ENCODE measurements at regions not wholly inside any gene's neighbourhood (a gene's known extent, or its start where the extent isn't known, plus 50 kb on each side); places are given as distances from the start of the nearest gene placed in this dataset.

DNA sequence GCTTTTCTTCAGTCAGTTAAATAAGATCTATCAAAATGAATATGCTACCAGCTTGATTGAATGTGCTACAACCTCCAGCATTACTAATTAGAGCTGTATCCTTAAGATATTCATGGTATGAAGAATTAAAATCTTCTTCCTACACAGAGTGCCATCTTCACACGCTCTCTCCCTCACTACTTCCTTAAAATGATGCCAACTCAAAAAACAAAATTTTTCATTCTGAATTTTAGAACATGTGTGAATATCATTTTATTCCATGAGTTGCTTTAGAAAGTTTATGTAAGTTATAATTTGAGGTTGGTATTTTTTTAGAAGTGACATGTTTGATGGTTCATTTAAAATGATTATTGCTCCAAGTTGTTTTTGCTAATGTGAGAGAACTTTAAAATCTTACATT lies 407.5 kb upstream of the CELF2 start:
- no peak for DNase-seq (ENCODE audit: extremely low read depth in 1 of 2, low read depth in 1 of 2)

- no peak for DNase-seq (ENCODE audit: extremely low read depth in 1 of 2, low read depth in 1 of 2)
Measured at GRCh38 chr10:10612151-10612550, 405.5 kb upstream of the CELF2 start.

- no peak for DNase-seq (ENCODE audit: extremely low read depth in 1 of 2, low read depth in 1 of 2)
Measured at GRCh38 chr10:10613656-10614244, 403.9 kb upstream of the CELF2 start.

GRCh38 chr10:10617686-10618085 lies 400.0 kb upstream of the CELF2 start:
- no peak for DNase-seq (ENCODE audit: extremely low read depth in 1 of 2, low read depth in 1 of 2)

- DNase-seq (ENCODE audit: extremely low read depth in 1 of 2, low read depth in 1 of 2), result no peak
Measured at GRCh38 chr10:10618139-10618538, 399.5 kb upstream of the CELF2 start.

DNA sequence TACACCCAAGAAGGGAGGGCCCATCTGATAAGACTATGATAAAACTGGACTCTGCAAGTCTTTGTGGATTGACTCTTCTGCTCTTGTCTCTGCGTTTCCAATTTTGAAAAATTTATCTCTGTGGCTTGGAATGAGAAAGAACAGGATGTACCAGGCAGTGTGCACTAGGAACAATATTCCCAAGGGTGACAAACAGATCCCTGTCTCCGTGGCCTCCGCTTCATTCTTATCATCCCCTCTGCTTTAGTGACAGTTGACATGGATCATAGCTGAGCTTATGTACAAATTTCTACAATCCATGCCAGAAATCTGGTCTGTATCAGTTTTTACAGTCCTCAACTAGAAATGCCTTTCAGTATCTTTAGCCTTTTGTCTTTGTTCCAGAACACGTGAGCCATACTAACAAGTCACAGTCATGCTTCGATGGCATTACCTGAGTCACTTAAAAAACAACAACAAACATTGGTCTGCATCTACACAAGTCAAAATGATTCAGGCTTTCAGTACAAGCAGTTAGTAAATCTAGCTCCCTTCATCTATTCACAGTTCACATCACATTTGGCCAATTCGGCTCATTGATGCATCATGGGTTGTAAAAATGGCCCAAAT lies 393.6 kb upstream of the CELF2 start:
- no peak for DNase-seq (ENCODE audit: extremely low read depth in 1 of 2, low read depth in 1 of 2)

DNA sequence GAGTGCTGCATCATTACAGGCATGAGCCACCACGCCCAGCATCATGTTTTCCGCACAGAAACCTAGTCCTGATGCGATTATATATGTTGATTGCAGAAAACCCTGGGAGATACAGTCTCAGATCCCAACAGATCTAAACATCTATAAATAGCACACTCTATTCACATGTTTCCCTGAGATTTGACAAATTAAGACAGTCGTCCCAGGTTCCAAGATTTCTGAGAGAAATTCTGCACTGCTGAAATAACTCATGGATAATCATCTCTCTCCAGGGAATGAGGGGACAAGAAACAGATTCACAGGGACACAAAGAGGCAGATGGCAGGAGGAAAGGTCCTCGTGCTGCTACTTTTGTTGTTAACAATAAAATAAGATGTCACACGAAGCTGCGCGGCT lies 393.1 kb upstream of the CELF2 start:
- no peak for DNase-seq (ENCODE audit: extremely low read depth in 1 of 2, low read depth in 1 of 2)

- DNase-seq (ENCODE audit: extremely low read depth in 1 of 2, low read depth in 1 of 2), result no peak
Measured at GRCh38 chr10:10625491-10625890, 392.2 kb upstream of the CELF2 start.

DNA sequence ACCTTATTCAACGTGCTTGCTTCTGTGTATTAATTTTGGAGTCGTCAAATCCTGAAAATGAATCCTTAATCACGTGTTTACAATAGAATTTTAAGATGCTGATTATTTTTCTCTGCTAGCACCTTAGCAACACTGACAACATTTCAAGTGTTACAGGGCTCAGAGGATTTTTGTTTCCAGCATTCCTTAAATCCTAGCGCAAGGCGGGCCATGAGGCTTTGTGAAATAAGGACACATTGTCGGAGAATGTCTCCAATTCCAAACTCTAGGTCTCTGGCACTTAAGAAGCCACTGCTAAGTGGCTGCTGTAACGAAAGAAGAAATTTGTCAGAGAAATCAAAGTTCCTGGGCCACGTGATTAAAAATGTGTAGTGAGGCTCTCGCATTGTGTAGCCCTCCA lies 390.9 kb upstream of the CELF2 start:
- DNase-seq (ENCODE audit: extremely low read depth in 1 of 2, low read depth in 1 of 2), result no peak

GRCh38 chr10:10627414-10627813 lies 390.3 kb upstream of the CELF2 start:
- no peak for DNase-seq (ENCODE audit: extremely low read depth in 1 of 2, low read depth in 1 of 2)

- DNase-seq (ENCODE audit: extremely low read depth in 1 of 2, low read depth in 1 of 2), result no peak
Measured at GRCh38 chr10:10629512-10629911, 388.2 kb upstream of the CELF2 start.

DNA sequence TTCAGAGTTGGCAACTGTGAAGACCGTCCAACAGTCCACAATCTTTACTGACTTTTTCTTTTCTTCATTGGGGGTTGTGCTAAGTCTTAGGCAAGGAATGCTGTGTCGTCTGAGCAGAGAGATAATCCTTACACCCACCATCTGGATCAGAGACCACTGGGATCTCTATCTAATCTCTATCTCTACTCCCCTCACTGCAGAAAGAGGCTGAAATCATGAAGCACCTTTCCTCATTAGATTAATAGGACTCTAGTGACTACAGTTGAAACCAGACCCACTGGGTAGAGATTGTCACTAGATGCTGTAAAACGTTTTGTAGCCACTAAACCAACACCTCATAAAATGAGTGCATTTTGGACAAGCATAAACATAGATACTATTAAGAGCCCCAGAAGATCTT lies 387.4 kb upstream of the CELF2 start:
- no peak for DNase-seq (ENCODE audit: extremely low read depth in 1 of 2, low read depth in 1 of 2)

- no peak for DNase-seq (ENCODE audit: extremely low read depth in 1 of 2, low read depth in 1 of 2)
Measured at GRCh38 chr10:10630782-10631181, 386.9 kb upstream of the CELF2 start.

- DNase-seq (ENCODE audit: extremely low read depth in 1 of 2, low read depth in 1 of 2), result no peak
Measured at GRCh38 chr10:10642189-10642588, 375.5 kb upstream of the CELF2 start.

GRCh38 chr10:10642751-10643150 lies 374.9 kb upstream of the CELF2 start:
- DNase-seq (ENCODE audit: extremely low read depth in 1 of 2, low read depth in 1 of 2), result no peak

- DNase-seq (ENCODE audit: extremely low read depth in 1 of 2, low read depth in 1 of 2), result no peak
Measured at GRCh38 chr10:10644008-10644646, 373.5 kb upstream of the CELF2 start.

DNA sequence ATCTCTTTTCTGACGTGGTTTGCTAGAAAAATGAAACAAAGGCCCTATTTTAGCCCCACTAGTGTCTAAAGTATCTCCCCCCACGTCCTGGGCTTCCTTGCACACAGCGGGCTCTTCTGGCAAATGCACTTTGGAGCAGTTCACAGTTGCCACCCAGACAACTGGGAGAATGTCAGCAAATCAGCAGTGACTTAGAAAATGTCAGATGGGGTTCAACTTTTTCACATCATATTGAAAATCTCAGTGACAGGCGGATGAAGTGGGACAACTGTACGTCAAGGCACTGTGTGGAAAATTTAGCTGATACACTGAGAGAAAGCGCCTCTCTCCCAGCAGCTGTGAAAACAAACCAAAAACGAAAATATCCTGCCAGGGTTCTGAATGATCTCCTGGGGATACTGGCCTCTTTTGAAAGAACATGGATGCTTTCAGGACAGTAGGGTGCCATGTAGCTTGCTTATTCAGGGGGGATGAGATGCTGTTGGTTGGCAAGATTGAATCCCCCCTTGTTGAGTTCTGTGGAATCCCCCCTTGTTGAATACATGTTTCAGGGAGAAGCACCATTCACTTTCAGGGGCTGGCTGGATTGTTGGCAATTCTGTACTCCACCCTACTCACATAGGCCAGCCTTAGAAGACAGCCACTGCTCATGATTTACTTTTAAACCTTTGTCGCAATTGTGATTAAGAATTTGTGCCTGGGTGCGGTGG lies 372.8 kb upstream of the CELF2 start:
- no peak for DNase-seq (ENCODE audit: extremely low read depth in 1 of 2, low read depth in 1 of 2)

DNA sequence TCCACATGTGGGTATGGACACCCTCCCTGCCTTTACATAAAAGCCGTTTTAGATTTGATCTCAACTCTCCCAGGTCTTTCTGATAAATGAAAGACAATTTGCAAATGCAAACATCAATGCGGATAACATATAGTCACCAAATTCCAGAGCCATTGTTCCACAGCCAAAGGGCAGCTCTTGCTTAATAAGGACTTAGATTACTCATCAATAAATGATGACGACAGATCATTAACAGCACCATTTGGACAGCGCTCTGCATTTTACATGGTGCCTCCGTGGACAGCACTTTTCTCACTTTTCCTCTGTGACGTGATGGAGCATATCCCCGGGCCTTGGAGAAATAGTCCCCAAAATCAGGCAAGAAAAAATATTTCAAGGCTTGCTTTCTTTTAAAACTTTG lies 370.3 kb upstream of the CELF2 start:
- DNase-seq (ENCODE audit: extremely low read depth in 1 of 2, low read depth in 1 of 2), result no peak

DNA sequence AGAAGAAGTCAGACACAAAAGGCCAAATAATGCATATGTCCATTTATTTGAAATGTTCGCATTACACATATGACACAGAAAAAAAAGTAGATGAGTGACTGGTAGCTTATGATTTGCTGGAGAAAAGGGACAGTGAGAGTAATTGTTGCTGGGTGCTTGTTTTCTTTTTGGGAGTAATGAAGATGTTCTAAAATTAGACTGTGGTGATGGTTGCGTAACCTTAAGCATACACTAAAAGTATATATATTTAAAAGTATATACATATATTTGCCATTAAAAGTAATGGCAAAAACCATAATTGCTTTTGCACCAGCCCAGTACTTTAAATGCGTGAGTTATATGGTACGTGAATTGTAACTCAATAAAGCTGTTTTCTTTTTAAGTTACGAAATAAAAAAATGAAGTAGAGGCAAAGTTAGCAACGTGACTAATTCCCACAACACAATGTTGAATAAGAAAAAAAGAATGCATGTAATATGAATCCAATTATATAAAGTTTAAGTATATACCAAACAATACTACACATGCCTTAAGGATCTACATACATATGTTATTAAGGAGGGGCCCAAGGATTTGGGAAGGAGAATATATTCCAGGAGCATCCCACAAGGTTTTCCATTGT lies 360.4 kb upstream of the CELF2 start:
- DNase-seq (ENCODE audit: extremely low read depth in 1 of 2, low read depth in 1 of 2), result no peak

DNA sequence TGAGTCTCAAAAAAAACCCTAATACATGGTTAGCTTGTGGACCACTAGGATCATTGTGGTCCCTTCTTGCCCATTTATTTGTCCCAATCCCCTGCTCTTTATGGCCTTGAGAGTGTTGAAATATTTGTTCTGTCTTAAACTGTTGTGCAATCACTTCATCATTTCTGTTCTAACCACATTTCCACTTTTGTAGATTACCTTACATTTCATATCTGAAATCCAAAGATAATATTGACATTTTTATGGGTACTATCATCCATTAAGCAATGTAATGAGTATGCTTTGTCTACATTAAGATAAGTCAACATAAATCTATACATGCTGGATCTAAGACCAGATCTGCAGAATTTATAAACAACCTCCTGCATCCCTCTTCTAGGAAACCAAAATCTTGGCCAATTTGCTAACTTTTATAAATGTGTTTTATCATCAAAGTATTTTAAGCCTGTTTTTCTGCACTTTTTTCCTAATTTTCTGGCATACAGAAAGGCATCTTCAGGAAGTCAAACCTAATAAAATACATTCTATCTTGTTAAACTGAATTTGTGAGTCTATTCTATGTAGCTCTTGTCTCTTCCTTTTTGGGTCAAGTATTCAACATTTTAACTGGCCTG lies 359.4 kb upstream of the CELF2 start:
- DNase-seq (ENCODE audit: extremely low read depth in 1 of 2, low read depth in 1 of 2), result no peak

DNA sequence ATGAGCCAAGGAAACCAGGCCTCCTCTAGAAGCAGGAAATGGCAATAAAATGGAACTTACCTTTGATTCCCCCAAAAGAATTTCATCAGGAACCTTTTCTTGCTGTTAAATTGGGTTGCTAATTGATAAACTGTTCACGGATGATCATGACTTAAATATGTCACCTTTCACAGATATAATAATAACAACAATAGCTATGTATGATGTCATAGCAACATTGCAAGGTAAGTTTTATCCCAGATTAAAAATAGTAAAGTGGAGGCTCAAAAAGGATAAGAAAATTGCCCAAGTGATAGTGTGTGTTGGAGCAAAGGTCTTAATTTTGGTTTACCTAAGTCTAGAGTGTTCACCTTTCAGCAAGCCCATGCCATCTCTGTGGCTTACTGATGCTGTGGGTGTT lies 357.6 kb upstream of the CELF2 start:
- DNase-seq (ENCODE audit: extremely low read depth in 1 of 2, low read depth in 1 of 2), result no peak

Measured in stimulated activated CD8-positive, alpha-beta memory T cell treated with anti-CD3 and anti-CD28 coated beads, Interleukin-7, amount 100 ng/mL, for 48 hours (primary cell).